Astrocyte of the cerebellum (primary cell): ENCODE measurements at regions not wholly inside any gene's neighbourhood (a gene's known extent, or its start where the extent isn't known, plus 50 kb on each side); places are given as distances from the start of the nearest gene placed in this dataset.

Source experiments
- DNase-seq: peaks from one replicate; pipeline ENCODE4 v3.0.0-alpha.2; 2011; ENCODE audit warnings: low read depth
- H3K4me3 ChIP-seq: 2 replicates; pipeline ENCODE4 v1.5.1; 2011; ENCODE audit warnings: mild to moderate bottlenecking, low read depth, low read length, moderate library complexity
- in situ Hi-C: cut with HindIII; loops from 2 replicates; pipeline ENCODE4 v1.10.0; 2017; ENCODE audit warnings: low sequenced_read_pairs
- TF ChIP-seq, protein P1 (sequence below): IDR thresholded peaks from 2 replicates; pipeline ENCODE4 v1.5.1; 2012; ENCODE audit warnings: low read length, low read depth, moderate library complexity, mild to moderate bottlenecking; ENCODE audit errors: missing control alignments

DNA sequence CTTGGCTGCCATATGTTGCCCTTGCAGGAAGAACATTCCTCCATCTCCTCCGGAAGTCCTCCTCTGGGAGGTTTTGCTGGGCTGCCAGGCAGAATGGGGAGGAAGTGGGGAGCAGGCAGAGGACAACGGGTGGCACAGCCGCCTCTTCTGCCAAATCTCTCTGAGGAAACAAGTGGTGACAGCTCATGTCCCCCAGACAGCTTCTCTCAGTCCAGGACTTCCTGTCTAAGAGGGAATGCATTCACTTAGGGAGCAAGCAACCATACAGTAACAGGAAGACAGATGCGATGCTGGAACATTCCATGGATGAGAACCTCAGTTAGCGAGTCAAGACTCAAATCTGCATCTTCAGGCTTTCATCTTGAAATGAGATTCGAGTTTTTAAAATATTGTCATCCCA, 701.0 kb downstream of the SEMA5A start:
- no peak for DNase-seq
- TF ChIP-seq, protein P1, sequence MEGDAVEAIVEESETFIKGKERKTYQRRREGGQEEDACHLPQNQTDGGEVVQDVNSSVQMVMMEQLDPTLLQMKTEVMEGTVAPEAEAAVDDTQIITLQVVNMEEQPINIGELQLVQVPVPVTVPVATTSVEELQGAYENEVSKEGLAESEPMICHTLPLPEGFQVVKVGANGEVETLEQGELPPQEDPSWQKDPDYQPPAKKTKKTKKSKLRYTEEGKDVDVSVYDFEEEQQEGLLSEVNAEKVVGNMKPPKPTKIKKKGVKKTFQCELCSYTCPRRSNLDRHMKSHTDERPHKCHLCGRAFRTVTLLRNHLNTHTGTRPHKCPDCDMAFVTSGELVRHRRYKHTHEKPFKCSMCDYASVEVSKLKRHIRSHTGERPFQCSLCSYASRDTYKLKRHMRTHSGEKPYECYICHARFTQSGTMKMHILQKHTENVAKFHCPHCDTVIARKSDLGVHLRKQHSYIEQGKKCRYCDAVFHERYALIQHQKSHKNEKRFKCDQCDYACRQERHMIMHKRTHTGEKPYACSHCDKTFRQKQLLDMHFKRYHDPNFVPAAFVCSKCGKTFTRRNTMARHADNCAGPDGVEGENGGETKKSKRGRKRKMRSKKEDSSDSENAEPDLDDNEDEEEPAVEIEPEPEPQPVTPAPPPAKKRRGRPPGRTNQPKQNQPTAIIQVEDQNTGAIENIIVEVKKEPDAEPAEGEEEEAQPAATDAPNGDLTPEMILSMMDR, result no peak
- H3K4me3 ChIP-seq, result no peak overlapping the region
- in situ Hi-C loops, result no loop called here

DNA sequence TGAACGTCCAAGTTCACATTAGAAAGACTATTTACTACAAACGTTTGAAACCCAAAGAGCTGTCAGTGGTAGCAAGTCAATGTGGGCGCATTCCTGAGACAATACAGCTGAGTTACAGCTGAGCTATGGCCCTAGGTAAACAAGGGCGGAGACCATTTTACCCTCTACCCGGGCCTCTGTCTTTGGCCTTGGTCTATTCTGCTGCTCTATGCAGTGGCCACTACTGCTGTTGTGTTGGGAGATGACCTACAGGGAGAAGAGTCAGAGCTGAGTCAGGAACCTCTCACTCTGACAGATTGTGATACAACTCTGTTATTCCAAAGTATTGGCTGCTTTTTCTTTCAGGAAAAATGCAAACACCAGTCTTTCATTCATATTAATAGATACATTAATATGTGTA, 700.6 kb downstream of the SEMA5A start:
- no peak overlapping the region for H3K4me3 ChIP-seq
- TF ChIP-seq, protein P1, result no peak
- in situ Hi-C loops, result no loop called here
- no peak for DNase-seq

DNA sequence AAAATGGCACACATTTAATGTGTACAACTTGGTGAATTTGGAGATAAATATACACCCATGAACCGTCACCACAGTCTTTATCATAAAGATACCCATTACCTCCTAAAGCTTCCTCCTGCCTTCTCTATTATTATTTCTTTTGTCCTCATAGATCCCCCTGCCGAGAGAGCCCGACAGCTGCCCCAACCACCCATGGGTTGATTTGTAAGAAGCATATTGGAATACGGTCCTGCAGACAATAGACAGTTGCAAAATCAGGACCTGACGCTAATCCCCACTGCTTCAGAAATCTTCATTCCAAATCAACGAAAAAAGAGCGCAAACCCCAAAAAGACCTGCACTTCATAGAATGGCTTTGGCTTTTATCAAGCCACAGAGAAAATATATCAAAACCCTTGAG, 697.5 kb downstream of the SEMA5A start:
- in situ Hi-C loops, result no loop called here
- no peak overlapping the region for H3K4me3 ChIP-seq
- TF ChIP-seq, protein P1, result no peak

DNA sequence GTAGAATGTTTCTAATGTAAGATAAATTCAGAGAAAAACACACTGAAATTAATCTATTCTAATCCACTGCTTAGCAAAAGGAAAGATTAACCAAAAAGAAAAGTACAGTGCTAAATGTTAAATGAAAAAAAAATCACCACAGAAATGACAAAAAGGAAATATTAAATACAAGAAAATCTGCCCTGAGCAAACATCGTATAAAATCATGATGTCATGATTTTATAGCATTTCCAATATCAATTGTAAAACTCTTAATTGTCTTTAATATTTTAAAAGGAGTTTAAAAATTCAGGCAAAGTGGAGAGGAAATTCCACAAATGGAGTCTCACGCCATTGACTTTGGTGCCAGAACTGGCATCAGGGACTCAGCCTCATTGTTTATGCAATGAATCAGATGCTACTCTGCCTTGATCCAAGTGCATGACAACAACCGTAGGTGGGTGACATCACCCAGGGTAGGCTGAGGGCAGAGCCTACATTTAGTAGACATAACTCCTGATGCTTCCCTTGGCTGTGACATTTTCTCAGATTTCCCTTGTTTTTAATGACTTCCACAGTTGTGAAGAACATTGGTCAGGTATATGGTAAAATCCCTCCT, 696.8 kb downstream of the SEMA5A start:
- no peak for DNase-seq

More for the DNA sequence above, 697.5 kb downstream of the SEMA5A start:
- DNase-seq, result no peak

DNA sequence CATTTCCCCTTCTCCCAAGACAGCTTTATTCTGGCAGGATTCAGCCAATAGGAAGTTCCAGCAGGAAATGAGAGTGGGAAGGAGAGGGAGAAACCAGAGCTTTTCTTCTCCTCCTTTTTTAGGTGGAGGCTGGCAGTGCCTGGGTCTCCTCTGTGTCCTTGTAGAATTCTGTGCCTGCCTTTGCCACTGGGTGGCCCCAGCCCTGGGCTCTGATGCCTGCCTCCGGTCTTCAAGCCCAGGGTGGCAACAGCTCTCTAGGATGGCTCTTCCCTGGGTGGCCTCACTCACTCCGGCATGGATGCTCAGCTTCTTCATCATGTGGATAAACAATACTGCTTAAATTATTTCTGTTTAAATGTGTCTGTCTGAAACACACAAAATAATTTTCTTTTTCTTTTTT, 694.8 kb downstream of the SEMA5A start:
- no peak for DNase-seq
- no peak overlapping the region for H3K4me3 ChIP-seq
- in situ Hi-C loops, result no loop called here
- TF ChIP-seq, protein P1, result no peak

More for the DNA sequence above, 696.8 kb downstream of the SEMA5A start:
- in situ Hi-C loops, result no loop called here
- TF ChIP-seq, protein P1, result no peak
- H3K4me3 ChIP-seq, result no peak overlapping the region

DNA sequence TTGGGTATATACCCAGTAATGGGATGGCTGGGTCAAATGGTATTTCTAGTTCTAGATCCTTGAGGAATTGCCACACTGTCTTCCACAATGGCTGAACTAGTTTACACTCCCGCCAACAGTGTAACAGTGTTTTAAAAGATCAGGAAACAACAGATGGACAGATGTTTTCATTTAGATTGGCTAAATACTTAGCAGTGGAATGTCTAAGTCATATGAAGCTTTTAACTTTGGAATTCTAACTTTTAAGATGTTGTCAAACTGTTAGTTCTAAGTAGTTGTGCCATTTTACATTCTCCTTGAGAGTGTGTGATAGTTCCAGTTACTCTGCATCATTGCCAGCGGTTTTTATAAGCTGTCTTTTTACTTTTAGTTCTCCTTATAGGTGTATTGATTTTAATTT, 688.8 kb downstream of the SEMA5A start:
- H3K4me3 ChIP-seq, result no peak overlapping the region
- in situ Hi-C loops, result no loop called here
- TF ChIP-seq, protein P1, result no peak
- no peak for DNase-seq
